Smooth muscle cell (in vitro differentiated cells): ENCODE measurements at regions not wholly inside any gene's neighbourhood (a gene's known extent, or its start where the extent isn't known, plus 50 kb on each side); places are given as distances from the start of the nearest gene placed in this dataset.

Source experiments
- DNase-seq: peaks from one replicate; lab custom pipeline; 2025; ENCODE audit not compliant: unreplicated experiment; lab: John Stamatoyannopoulos, UW
- H2AFZ ChIP-seq: fragments of 200-600 bp; sonication (generic); 2 replicates; pipeline ENCODE4 v1.6.0; 2016; ENCODE audit warnings: antibody characterized with exemption, low read depth, mild to moderate bottlenecking
- H3F3A ChIP-seq: fragments of 200-600 bp; sonication (generic); 2 replicates; pipeline ENCODE4 v1.6.0; 2017; ENCODE audit warnings: antibody characterized with exemption, low read depth
- H3K27ac ChIP-seq: fragments of 200-600 bp; sonication (generic); 2 replicates; pipeline ENCODE4 v1.5.1; 2016; ENCODE audit warnings: low read depth, mild to moderate bottlenecking
- H3K27me3 ChIP-seq: fragments of 200-600 bp; sonication (generic); 2 replicates; pipeline ENCODE4 v1.6.1; 2016; ENCODE audit warnings: low read depth, mild to moderate bottlenecking
- H3K36me3 ChIP-seq: fragments of 200-600 bp; sonication (generic); 2 replicates; pipeline ENCODE4 v1.5.1; 2016; ENCODE audit warnings: low read depth
- H3K4me1 ChIP-seq: fragments of 200-600 bp; sonication (generic); 2 replicates; pipeline ENCODE4 v1.5.1; 2016; ENCODE audit warnings: low read depth
- H3K4me2 ChIP-seq: fragments of 200-600 bp; sonication (generic); 2 replicates; pipeline ENCODE4 v1.6.0; 2016; ENCODE audit warnings: mild to moderate bottlenecking
- H3K4me3 ChIP-seq: fragments of 200-600 bp; sonication (generic); 2 replicates; pipeline ENCODE4 v1.5.1; 2016; ENCODE audit warnings: mild to moderate bottlenecking
- H3K79me2 ChIP-seq: fragments of 200-600 bp; sonication (generic); 2 replicates; pipeline ENCODE4 v1.6.0; 2016; ENCODE audit warnings: low read depth, mild to moderate bottlenecking
- H3K9ac ChIP-seq: fragments of 200-600 bp; sonication (generic); 2 replicates; pipeline ENCODE4 v1.6.0; 2016; ENCODE audit warnings: low read depth
- H3K9me3 ChIP-seq: fragments of 200-600 bp; sonication (generic); replicated peaks from 2 replicates; pipeline ENCODE4 v1.5.1; 2016; ENCODE audit warnings: low read depth
- H4K20me1 ChIP-seq: fragments of 200-600 bp; sonication (generic); 2 replicates; pipeline ENCODE4 v1.6.0; 2016; ENCODE audit warnings: low read depth
- WGBS: methylation state at CpG from one replicate; pipeline ENCODE4 v1.1.7; 2016; ENCODE audit warnings: low lambda C conversion rate; 5-methylcytosine and 5-hydroxymethylcytosine counted together
- TF ChIP-seq, protein P1 (sequence below): fragments of 200-600 bp; sonication (generic); IDR thresholded peaks from 2 replicates; pipeline ENCODE4 v1.5.1; 2017; ENCODE audit warnings: borderline replicate concordance, mild to moderate bottlenecking, antibody characterized with exemption; ENCODE audit not compliant: insufficient read depth, poor library complexity, severe bottlenecking

- DNase-seq, result no peak
- Histone ChIP-seq H3K9ac (no peak overlapping the region), H2AFZ (no peak overlapping the region), H3K27ac (no peak overlapping the region), H3K9me3 (no peaks in the 10 kb centered on the region), H3K4me3 (no peak overlapping the region), H3K4me1 (no peaks in the 10 kb centered on the region), H3F3A (no peaks in the 10 kb centered on the region), H3K27me3 (no peaks in the 10 kb centered on the region), H4K20me1 (no peaks in the 10 kb centered on the region), H3K79me2 (no peaks in the 10 kb centered on the region), H3K4me2 (no peak overlapping the region), H3K36me3 (no peaks in the 10 kb centered on the region)
- 59% methylated on average over 4 of the region's 4 CpGs for WGBS
- TF ChIP-seq, protein P1, sequence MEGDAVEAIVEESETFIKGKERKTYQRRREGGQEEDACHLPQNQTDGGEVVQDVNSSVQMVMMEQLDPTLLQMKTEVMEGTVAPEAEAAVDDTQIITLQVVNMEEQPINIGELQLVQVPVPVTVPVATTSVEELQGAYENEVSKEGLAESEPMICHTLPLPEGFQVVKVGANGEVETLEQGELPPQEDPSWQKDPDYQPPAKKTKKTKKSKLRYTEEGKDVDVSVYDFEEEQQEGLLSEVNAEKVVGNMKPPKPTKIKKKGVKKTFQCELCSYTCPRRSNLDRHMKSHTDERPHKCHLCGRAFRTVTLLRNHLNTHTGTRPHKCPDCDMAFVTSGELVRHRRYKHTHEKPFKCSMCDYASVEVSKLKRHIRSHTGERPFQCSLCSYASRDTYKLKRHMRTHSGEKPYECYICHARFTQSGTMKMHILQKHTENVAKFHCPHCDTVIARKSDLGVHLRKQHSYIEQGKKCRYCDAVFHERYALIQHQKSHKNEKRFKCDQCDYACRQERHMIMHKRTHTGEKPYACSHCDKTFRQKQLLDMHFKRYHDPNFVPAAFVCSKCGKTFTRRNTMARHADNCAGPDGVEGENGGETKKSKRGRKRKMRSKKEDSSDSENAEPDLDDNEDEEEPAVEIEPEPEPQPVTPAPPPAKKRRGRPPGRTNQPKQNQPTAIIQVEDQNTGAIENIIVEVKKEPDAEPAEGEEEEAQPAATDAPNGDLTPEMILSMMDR, result no peak
Observed at GRCh38 chr16:50996830-50997186, 154.3 kb downstream of the SALL1 start.

DNA sequence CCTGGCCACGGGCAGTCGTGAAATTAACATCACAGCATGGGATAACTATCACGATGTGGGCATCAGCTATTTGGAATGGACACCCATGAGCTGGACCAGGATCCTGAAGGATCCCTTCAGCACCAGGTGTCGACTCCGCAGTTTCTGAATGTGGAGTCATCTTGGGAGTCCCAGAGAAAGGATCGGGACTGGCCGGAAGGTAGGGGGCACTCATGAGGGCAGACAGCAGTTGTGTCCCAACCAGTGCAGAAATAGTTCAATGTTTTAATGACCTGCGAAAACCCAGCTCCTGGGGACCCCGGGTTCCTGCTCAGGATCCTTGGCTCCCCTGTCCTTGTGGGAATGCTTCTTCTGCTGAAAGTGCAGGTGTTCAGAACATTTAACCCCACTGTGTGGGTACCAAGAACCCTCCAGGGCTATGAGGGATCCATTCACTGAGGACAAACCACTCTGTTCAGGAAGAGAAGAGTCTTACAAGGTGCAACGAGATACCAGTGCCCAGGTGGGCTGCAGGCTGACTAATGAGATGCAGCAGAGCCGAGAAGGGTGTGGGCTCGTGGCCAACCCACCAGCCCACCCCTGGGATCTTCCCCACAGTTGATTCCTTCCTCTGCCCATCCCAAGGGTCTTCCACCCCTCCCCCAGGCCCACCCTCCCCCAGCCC lies 154.8 kb downstream of the SALL1 start:
- H2AFZ ChIP-seq, result no peak overlapping the region
- no peaks in the 10 kb centered on the region for H3K4me1 ChIP-seq
- H3K9ac ChIP-seq, result no peak overlapping the region
- H3K27ac ChIP-seq, result no peak overlapping the region
- 87% methylated on average over 12 of the region's 12 CpGs for WGBS
- H4K20me1 ChIP-seq, result no peaks in the 10 kb centered on the region
- H3F3A ChIP-seq, result no peaks in the 10 kb centered on the region
- H3K4me2 ChIP-seq, result no peak overlapping the region
- no peaks in the 10 kb centered on the region for H3K36me3 ChIP-seq
- DNase-seq, result no peak
- no peaks in the 10 kb centered on the region for H3K79me2 ChIP-seq
- no peak overlapping the region for H3K4me3 ChIP-seq
- TF ChIP-seq, protein P1, result no peak
- H3K9me3 ChIP-seq, result no peaks in the 10 kb centered on the region
- H3K27me3 ChIP-seq, result no peaks in the 10 kb centered on the region

DNA sequence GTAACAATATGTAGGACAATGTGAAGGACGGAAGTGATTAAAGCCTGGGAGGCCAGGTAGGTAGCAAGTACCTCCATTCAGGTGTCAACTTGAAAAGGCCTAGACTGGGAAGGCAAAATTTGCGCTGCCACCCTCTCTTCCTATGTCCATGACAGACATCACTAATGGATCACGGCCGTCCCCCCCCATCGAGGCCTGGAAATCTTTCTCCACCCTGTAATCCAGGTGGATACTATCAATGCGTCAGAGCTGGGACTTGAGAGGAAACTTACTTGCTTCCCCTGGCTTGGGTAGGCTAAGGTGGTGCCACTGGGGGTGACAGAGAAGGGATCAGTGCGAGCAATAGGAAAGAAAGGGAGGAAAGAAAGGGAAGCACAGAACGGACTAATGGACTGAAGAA lies 156.1 kb downstream of the SALL1 start:
- Histone ChIP-seq H3K9me3 (no peaks in the 10 kb centered on the region), H2AFZ (no peak overlapping the region), H4K20me1 (no peaks in the 10 kb centered on the region), H3K27me3 (no peaks in the 10 kb centered on the region), H3K27ac (no peak overlapping the region), H3F3A (no peaks in the 10 kb centered on the region), H3K4me1 (no peaks in the 10 kb centered on the region), H3K9ac (no peak overlapping the region), H3K36me3 (no peaks in the 10 kb centered on the region), H3K4me3 (no peak overlapping the region), H3K79me2 (no peaks in the 10 kb centered on the region), H3K4me2 (no peak overlapping the region)
- TF ChIP-seq, protein P1, result no peak
- DNase-seq, result no peak
- 91% methylated on average over 8 of the region's 8 CpGs for WGBS

- no peaks in the 10 kb centered on the region for H3K27me3 ChIP-seq
- H3K9me3 ChIP-seq, result no peaks in the 10 kb centered on the region
- H2AFZ ChIP-seq, result no peak overlapping the region
- no peak for DNase-seq
- no peaks in the 10 kb centered on the region for H3F3A ChIP-seq
- H3K27ac ChIP-seq, result no peak overlapping the region
- TF ChIP-seq, protein P1, result no peak
- H3K4me2 ChIP-seq, result no peak overlapping the region
- H3K9ac ChIP-seq, result no peak overlapping the region
- H4K20me1 ChIP-seq, result no peaks in the 10 kb centered on the region
- no peaks in the 10 kb centered on the region for H3K4me1 ChIP-seq
- WGBS, result 95% methylated on average over 18 of the region's 18 CpGs
- H3K4me3 ChIP-seq, result no peak overlapping the region
- no peaks in the 10 kb centered on the region for H3K36me3 ChIP-seq
- no peaks in the 10 kb centered on the region for H3K79me2 ChIP-seq
Observed at GRCh38 chr16:50992350-50993032, 158.6 kb downstream of the SALL1 start.
